HG03280 (cell line): ENCODE measurements at regions not wholly inside any gene's neighbourhood (a gene's known extent, or its start where the extent isn't known, plus 50 kb on each side); places are given as distances from the start of the nearest gene placed in this dataset.
"Not testable (repeated sequence)": the region's sequence is repeated elsewhere in the genome, so short reads cannot be mapped to it uniquely, and the experiment has no call there.

Experiments
- ATAC-seq: cut with Tn5 transposase; IDR thresholded peaks from one replicate; pipeline ENCODE4 v1.9.1; 2021; ENCODE audit warnings: mild to moderate bottlenecking, moderate library complexity; ENCODE audit not compliant: unreplicated experiment

DNA sequence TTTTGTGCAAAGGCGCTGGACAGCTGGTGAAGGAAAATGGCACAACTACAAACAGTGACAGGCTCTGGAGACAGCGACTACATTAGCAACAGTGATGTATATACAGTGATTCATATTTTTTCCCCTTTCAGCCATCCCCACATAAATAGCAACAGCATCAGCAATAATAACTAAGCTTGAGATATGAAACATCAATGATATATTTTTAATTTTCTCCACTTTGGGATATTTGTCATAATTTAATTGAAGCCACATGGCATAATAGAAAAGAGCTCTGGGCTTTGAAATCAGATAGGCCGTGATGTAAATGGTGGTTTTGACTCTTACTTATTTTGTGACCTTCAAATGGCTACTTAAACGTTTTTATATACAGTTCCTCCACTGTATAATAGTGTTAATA lies 764.3 kb upstream of the PRMT6 start:
- no peak for ATAC-seq

DNA sequence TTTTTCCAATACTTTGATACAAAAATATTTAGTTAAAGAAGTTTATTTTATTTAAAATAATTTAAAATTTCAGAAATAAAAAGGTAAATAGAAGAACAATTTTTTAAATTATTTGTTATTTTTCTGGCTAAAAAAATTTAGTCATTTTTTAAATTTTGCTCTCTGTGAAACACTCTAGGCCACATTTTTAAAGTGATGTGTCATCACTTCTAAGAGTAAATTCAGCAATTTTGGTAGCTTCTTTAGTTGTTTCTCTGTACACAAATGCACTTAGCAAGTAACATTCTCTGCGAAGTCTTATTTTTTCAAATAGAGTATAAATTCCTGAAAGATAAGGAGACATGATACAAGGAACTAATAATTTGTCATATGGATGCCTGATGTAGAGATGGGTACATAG lies 760.0 kb upstream of the PRMT6 start:
- ATAC-seq: no peak

DNA sequence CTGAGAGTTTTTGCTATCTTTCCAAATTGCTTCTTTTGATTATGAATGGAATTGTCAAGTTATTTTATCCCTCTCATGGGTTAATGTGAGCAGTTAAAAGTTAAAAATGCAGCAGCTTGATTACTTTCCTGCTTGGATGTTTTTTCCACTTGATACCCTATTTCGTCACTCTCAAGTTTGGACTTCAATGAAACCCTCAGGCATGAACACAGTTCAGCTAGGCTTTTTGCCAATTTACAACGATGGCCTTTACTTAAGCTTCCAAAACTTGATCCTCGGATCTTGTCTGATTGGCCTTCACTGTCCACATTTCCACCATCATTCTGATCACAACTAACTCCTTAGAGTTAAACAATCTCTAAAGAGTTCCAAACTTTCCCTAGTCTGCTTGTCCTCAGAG lies 752.4 kb upstream of the PRMT6 start:
- no peak for ATAC-seq

DNA sequence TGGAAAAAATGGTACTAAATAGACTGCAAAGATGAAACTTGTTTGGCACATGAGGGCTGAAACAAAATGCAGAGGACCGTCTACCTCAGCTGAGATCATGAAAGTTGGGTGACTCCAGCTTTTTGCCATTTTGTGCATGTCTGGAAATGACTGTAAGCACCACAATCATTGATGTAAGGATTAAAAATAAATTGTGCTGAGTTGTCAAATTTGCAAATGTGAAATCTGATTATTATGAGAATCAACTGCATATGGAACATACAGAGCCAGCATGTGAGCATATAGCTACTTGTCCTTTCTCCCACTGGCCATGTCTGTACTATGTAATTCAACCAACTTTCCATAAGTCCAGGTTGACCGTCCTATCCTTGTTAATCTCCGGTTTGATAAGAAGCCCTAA lies 736.9 kb upstream of the PRMT6 start:
- no peak for ATAC-seq

DNA sequence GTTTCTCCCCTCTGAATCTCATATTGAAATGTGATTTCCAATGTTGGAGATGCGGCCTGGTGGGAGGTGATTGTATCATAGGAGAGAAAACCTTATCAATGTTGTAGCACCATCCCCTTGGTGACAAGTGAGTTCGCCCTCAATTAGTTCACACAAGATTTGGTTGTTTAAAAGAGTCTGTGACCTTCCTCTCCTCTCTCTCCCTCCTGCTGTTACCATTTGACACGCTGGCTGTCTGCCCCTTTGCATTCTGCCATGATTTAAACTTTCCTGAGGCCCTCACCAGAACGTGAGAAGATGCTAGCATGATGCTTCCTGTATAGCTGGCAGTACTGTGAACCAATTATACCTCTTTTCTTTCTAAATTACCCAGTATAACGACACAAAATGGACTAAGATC lies 730.9 kb upstream of the PRMT6 start:
- ATAC-seq: no peak

DNA sequence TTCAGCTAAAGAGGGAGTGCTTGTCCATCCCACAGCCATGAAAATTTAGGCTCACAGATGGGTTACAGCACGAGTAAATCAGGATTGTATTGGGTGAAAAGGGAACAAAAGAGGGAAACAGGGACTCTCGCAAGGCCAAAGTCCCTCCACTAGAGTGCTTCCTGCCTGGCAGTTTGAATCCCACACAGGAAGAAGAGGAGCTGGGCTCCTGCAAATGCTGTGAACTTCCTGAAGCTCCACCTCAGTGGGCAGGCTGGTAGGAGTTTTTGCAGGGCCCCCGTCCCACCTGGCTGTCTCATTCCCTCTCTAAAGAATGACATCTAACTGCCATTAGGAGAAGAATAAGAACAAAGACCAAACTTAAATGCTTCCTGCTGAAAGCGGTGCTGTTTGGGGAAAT lies 712.0 kb upstream of the PRMT6 start:
- no peak for ATAC-seq

DNA sequence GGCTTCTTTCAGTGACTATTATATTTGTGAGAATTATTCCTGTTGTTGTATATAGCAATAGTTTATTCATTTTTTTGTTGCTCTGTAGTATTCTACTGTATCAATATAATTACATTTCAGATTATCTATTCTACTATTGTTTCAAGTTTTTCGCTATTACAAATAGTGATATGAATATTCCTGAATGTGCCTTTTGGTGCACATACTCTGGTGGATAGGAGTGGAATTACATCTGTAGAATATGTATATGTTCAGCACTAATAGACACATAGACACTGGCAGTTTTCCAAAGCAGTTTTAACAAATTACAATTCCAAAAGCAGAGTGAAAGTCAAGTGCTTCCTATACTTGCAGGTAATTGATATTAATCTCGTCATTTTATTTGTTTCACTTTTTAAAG lies 696.2 kb upstream of the PRMT6 start:
- ATAC-seq: no peak

DNA sequence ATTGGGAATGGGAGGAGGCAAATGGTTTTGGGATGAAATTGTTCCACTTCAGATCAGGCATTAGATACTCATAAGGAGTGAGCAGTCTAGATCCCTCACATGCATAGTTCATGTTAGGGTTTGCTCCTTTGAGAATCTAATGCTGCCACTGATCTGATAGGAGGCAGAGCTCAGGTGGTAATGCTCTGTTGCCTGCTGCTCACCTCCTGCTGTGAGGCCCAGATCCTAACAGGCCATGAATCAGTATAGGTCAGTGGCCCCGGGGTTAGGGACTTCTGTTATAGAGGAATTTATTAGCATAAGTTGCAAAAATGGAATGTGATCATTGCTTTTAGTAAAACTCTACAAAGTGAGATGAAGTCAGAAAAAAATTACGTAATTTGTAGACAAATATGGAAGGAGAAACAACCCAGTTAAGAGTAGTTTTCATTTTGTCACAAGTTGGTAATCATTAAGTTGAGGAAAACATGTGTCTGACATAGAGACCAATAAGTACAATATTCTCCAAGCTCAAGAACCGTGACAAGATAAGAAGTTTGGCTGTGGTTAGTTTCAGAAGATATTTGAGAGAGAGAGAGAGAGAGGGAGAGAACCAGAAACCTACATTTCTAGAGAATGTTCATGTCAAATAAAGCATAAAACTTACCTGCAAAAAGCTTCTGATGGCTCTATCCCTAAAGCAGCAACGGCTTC lies 689.7 kb upstream of the PRMT6 start:
- no peak for ATAC-seq

DNA sequence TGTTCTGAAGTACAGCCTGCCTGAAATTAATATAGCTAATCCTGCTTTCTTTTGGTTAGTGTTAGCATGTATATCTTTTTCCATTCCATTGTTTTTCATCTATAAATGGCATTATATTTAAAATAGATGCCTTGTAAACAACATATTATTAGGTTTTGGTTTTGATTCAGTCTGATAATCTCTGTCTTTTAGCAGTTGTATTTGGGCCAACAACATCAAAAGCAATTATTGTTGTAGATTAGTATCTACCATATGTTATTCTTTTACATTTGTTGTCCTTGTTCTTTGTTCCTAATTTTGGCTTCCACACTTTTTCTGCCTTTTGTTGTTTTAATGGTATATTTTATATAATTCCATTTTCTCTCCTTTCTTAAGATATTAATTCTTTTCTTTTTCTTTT lies 678.2 kb upstream of the PRMT6 start:
- no peak for ATAC-seq

DNA sequence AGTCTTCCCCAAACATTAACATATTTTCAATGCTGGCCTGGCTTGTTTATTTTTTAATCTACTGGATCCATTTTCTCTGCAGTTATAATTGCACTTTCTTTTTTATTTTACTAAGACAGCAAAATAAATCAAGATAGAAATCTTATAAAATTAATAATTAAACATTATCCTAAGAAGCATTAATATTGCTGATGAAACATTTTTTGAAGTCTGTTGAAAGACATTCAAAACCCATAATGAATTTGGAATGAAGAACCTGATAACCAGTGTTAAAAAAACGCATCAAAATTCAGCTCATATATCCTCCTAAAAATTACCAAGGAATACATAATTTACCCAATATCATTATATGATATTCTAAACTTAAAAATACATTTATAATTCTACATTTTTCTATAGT lies 675.7 kb upstream of the PRMT6 start:
- ATAC-seq: no peak

DNA sequence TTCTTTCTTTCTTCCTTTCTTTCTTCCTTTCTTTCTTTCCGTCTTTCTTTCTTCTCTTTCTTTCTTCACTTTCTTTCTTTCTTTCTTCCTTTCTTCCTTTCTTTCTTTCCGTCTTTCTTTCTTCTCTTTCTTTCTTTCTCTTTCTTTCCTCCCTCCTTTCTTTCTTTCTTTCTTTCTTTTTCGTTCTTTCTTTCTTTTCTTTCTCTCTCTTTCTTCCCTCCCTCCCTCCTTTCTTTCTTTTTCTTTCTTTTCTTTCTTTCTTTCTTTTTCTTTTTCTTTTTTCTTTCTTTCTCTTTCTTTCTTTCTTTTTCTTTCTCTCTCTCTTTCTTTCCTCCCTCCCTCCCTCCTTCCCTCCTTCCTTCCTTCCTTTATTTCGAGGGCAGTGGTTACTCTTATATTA lies 667.3 kb upstream of the PRMT6 start:
- ATAC-seq: not testable (repeated sequence)

DNA sequence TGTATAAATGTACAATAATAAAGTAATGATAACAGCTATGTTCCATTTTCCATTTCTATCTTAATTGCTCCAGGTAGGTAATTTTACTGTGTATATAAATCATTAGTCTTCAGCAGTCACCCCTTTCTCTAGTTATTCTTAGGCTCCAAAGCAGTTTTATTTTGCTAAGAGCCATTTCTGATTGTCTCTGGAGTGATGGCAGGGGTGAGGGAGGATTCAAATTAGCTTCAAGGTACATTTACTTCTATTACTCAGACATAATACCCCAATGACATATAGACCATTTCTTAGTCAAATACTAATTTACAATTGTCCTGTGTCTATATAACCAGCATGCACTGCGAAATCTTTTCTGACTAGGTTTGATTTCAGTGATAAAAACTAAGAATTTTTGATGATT lies 663.4 kb upstream of the PRMT6 start:
- no peak for ATAC-seq

DNA sequence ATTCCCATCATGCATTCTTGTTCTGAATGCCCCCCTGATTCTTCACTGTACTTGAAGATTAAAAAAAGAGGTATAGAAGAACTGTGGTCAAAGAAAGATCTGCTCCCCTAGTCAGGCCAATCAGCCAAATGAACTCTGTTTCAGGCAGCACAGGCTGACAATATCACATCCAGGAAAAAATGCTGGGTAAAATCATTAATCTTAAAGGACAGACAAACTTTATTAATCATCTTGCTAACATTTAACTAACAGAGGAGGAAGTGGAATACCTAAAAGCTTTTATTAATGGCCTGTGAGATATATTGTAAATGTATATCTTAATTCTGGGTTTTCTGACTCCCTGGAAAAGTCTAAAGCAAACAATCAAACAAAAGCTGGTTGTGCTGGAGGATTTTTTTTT lies 660.5 kb upstream of the PRMT6 start:
- no peak for ATAC-seq

DNA sequence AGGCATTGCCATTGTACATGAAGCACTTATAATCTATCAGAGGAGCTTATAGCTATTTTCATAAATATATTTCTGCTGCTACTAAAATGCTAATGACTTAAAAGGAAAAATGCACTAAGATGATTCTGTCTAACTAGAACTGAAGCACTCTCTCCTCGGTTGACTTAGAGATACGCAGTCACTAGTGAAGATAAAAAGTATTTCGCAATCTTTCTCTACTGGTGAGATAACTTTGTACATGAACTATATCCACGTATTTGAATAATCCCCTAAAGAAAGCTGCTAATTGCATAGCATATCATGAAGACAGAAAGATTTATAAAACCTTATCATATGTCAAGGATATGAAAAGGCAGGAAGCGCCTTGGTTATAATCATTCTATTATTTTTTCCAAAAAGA lies 658.1 kb upstream of the PRMT6 start:
- no peak for ATAC-seq

DNA sequence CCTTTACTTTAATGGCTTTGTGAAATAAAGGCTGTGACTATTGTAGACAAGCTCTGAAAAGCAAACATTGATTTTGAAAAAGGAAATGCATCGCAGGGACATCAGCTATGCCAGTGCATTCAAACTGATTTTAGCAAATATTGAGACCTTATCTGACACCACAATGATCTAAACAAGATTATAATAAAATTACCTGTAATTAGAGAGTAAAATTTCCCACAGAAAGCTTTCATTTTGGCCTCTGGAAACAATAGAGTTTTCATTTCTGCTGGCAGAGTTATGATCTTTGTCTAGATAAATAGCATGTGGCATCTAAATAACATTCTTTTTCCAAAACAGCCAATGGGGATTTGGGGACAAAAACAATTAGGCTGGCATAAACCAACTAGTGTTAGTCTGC lies 650.4 kb upstream of the PRMT6 start:
- ATAC-seq: no peak

DNA sequence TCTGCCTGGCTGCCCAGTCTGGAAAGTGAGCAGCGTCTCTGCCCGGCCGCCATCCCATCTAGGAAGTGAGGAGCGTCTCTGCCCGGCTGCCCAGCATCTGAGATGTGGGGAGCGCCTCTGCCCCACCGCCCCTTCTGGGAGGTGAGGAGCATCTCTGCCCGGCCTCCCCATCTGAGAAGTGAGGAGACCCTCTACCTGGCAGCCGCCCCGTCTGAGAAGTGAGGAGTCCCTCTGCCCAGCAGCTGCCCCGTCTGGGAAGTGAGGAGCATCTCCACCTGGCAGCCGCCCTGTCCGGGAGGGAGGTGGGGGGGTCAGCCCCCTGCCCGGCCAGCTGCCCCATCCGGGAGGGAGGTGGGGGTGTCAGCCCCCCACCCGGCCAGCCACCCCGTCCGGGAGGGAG lies 644.2 kb upstream of the PRMT6 start:
- ATAC-seq: not testable (repeated sequence)

DNA sequence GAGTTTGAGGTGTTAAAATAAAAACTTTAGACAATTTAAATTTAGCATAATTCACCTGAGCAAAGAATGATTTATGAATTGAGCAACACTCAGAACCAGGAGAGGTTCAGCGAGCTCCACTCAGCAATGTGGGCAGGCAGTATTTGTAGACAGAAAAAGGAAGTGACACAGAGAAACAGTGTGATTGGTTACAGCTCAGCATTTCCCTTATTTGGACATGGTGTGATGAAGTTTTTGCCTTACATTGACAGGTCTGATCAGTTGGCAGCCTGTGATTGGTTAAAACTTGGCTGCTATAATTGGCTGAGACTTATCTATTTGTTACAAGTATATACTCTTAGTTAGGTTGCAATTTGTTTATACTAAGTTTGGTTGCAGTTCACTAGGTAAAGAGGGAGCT lies 621.2 kb upstream of the PRMT6 start:
- ATAC-seq: no peak

DNA sequence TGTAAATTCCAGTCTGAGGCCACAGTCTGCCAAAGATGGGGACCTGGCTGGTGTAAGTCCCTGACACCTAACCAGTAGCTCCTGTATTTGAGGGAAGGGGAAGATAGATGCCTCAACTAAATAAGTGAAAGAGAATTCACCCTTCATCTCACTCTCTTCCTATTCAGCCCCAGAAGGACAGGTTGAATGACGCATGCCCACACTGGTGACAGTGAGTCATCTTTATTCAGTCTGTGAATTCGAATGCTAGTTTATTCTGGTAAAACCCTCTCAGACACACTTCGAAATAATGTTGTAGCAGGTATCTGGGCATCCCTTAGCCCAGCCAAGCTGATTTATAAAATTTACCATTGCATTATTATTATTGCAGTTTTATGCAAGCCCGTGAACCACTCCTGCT lies 617.0 kb upstream of the PRMT6 start:
- ATAC-seq: no peak

DNA sequence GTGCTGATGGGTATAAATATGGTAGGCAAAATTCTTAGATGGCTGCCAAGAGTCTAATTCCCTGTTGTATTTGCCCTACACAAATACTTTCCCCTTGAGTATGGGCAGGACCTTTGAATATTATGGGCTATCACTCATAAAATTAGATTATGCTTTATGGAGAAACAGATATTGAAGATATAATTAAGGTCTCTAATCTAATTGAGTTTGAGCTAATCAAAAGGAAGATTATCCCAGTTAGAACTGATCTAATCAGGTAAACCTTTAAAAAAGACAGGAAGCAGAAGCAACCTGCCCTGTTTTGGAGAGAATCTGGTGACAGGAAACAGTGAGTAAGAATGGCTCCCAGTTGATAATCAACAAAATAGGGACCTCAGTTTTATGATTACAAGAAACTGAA lies 609.0 kb upstream of the PRMT6 start:
- ATAC-seq: no peak

DNA sequence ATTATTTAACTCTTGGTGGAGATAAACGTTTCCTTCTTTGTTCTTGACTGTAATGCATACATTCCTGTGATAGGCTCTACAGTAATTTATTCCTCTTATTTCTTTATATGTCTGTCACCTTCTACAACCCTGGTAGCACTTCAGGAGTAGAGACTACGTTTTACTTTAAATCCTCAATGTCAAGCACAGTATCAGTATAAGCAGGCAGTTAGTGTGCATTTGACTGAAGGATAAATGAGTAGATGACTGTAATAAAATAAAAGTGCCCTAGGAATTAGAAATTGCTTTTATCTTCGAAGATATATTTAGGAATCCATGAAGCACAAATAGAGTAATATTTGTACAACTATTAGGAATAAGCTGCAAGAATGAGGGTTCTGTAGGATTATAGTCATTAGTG lies 599.6 kb upstream of the PRMT6 start:
- ATAC-seq: no peak

DNA sequence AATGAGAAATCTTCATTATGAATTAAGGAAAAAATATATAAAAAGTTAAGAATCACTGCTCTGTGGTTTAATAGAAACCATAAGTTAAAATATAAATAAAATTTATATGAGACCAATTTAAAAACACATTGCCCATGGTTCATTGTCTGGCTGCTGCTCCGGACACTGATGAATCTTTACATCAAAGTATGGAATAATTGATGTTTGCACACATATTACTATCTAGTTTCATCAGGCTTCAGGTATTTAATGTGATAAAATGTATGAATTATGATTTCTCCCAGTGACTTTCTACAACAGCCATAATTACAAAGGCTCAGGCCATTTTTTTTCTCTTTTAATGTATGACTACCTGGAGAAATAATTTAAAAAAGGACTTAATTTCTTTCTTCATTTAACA lies 599.1 kb upstream of the PRMT6 start:
- no peak for ATAC-seq

DNA sequence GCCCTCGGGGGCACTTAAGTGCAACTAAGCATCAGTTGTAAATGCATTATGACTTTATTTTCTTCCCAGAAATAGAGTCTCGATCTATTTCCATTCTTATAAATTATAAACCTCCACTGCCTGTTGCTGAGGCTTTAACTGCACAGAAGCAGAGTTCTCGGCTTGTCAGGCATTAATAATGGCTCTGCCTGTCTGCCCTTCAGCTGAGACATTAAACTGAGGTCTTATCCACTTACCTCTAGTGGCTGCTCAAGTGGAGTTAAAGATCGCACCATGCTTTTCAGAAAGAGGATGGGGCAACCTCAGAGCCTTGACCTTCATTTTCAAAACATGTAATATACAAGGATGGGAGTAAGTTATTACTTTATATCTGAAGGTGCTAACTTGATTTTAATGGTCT lies 597.6 kb upstream of the PRMT6 start:
- no peak for ATAC-seq

DNA sequence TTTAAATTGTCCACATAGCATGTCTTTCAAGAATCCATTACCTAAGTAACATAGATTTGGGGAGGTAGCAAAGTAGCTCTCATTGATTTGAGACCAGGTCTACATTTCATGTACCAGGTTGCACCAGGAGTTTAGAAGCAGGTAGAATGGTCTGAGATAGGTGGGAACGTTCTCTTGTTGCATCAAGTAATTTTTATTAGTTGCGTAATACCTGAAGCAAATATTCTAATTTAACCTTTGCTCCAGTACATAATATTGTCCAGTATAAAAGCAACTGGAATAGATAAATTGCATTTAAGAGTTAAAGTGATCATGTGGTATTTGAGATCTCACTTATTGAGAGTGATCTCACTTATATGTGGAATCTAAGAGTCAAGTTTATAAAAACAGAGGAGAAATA lies 597.1 kb upstream of the PRMT6 start:
- ATAC-seq: no peak

DNA sequence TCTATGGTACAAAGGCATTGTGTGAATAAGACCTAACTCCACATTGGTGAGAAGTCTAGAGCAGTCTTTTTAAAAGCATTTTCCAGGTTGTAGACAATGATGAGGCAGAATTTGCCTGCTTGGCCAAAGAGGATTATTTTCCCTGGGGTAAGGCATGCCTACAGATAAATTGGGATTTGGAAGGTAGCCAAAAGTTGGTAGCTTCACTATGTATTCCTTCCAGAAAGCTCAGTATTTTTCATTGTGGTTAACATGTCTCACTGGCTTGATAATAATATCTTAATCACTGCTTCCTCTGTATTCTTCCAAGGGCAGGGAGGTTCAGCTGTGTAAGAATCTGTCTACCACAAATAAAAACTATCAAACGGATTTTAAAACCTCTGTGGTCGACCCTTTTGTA lies 590.8 kb upstream of the PRMT6 start:
- ATAC-seq: no peak
